Tongue (tissue), 1 donor: ENCODE measurements at regions not wholly inside any gene's neighbourhood (a gene's known extent, or its start where the extent isn't known, plus 50 kb on each side); places are given as distances from the start of the nearest gene placed in this dataset.
"Not testable (repeated sequence)": the region's sequence is repeated elsewhere in the genome, so short reads cannot be mapped to it uniquely, and the experiment has no call there.

Experiments
- DNase-seq: peaks from one replicate; pipeline ENCODE4 v3.0.0-alpha.2; 2015

DNA sequence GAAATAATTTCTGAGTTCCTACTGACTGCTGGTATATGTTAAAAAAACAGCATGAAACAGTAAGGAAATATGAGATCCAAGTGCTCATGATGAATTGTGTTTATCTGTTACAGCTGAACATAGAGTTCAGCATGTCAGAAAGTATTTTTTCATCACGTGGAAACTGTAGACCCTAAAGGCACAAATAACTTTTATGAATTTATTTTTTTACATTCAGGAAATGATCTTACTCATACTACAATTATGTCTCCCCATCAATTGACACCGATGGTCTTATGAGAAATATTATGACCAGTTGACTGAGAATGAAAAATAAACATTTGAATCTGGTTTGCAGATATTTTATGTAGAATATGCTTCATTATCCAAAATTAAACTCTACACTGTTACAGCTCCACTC lies 283.1 kb upstream of the SPANXN4 start:
- no peak for DNase-seq

GRCh38 chrX:142733327-142733726 lies 292.4 kb upstream of the SPANXN4 start:
- no peak for DNase-seq

GRCh38 chrX:142711796-142712290 lies 313.9 kb upstream of the SPANXN4 start:
- DNase-seq, result no peak

DNA sequence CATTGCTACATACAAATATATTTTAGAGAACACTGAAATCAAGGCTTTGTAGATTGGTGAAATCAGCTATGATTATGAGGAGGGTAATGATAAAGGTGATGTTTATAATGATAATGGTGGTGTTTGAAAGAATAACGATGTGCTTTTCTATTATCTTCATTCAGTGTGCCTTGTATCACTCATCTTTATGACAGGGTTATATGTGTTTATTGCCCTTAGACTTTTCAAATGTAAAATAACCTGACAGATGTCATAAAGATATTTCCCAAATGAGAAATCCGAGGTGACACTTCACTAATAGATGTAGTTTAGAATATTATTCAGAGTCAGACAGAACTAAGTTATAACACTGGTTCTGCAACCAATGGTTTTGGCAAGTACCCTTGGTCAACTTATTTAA lies 323.0 kb upstream of the SPANXN4 start:
- DNase-seq, result no peak

- no peak for DNase-seq
Measured at GRCh38 chrX:142688256-142688655, 337.5 kb upstream of the SPANXN4 start.

GRCh38 chrX:142686653-142687283 lies 339.0 kb upstream of the SPANXN4 start:
- DNase-seq, result no peak

- DNase-seq, result no peak
Measured at GRCh38 chrX:142686206-142686605, 339.5 kb upstream of the SPANXN4 start.

GRCh38 chrX:142680038-142680437 lies 345.7 kb upstream of the SPANXN4 start:
- DNase-seq, result no peak

GRCh38 chrX:142671036-142671435 lies 354.7 kb upstream of the SPANXN4 start:
- DNase-seq, result peak; percentile 6

DNA sequence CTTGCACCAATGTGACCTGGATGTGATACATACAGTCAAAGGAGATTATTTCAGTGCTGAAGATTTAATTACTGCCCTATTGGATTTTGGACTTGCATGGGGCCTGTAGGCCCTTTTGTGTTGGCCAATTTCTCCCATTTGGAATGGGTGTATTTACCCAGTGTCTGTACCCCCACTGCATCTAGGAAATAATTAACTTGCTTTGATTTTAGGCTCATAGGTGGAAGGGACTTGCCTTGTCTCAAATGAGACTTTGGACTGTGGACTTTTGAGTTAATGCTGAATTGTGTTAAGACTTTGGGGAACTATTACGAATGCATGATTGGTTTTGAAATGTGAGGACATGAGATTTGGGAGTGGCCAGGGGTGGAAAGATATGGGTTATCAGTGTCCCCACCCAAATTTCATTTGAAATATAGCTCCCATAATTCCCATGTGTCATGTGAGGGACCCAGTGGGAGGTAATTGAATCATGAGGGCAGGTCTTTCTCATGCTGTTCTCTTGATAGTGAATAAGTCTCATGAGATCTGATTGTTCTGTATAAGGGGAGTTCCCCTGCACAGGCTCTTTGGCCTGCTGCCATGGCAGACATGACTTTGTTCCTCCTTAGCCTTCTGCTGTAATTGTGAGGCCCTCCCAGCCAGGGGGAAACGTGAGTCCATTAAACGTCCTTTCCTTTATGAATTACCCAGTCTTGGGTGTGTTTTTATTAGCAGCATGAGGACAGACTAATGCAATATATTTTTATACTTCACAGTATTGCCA lies 362.2 kb upstream of the SPANXN4 start:
- no peak for DNase-seq

- DNase-seq, result no peak
Measured at GRCh38 chrX:142661696-142662095, 364.0 kb upstream of the SPANXN4 start.

DNA sequence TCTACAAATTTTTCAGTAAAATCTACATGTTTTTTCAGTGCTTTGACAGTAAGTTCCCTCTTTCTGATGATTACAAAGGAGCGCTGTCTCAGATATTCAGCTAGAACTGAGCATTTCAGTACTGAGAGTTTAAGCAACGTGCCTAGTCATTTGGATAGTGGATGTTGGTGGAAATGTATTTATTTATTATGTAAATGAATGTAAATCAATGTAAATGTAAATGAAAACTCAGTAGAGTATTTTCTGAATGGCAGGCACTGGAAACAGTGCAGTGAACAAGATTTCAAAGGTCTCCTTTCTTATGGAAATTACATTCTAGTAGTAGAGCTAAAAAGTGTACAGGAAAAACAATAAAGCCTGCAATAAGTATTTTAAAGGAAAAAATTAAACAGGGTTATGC lies 370.2 kb upstream of the SPANXN4 start:
- no peak for DNase-seq

DNA sequence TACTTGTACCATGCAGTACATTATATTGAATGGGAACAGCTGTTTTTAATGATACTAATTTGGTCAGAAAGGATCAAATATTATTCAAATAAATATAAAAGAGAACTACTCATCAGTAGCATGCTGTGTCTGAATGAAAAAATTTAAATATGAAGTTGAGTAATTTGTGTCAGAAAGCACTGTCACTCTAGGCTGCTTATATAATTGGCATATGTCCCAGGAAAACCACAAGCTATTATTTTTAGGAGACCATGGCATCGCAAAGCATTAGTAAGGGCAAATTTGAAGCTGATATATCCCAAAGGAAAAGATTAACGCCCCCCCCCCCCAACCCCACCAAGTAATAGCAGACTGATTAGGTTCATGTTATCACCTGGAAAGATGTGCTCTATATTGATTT lies 388.5 kb upstream of the SPANXN4 start:
- no peak for DNase-seq

DNA sequence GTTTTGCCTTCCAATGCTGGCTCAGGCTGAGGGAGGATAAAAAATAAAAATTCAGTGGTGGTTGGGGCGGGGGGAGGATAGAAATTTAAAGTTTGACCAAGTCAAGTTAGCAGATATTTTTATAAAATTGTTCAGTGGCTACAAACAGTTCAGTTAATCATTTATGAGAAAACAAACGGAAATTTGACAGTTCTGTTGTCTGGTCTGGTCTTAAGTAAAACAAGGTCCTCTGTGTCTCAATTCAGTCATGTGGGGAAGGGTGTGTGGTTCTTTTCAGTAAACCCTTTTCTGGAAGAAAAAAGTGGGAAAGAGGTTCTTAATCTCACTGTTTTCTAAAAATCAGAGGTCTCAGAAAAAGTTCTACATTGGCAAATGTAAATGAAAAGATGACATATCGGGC lies 409.1 kb upstream of the SPANXN4 start:
- DNase-seq, result no peak

GRCh38 chrX:142613403-142613802 lies 408.3 kb upstream of the MAGEC2 start:
- DNase-seq, result no peak

GRCh38 chrX:142606629-142607028 lies 401.5 kb upstream of the MAGEC2 start:
- not testable (repeated sequence) for DNase-seq

GRCh38 chrX:142601792-142602191 lies 396.7 kb upstream of the MAGEC2 start:
- DNase-seq, result no peak

- no peak for DNase-seq
Measured at GRCh38 chrX:142593361-142593862, 388.3 kb upstream of the MAGEC2 start.

DNA sequence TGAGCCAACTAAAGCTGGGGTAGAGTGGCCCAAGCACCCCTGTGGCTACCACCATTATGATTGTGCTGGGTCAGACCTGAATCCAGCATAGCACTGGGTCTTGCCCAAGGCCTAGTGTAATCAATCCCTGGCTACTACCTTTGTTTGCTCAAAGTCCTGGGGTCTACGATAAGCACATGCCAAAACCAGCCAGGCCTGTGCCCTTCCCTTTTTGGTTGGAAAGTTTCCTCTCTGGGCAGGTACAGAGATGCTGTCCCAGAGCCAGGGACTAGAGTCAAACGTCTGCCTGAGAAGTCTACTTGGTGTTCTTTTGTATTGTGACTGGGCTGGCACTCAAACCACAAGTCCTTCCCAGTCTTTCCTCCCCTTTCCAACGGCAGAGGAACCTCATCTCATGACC lies 371.5 kb upstream of the MAGEC2 start:
- no peak for DNase-seq

- DNase-seq, result no peak
Measured at GRCh38 chrX:142549923-142550322, 344.8 kb upstream of the MAGEC2 start.

DNA sequence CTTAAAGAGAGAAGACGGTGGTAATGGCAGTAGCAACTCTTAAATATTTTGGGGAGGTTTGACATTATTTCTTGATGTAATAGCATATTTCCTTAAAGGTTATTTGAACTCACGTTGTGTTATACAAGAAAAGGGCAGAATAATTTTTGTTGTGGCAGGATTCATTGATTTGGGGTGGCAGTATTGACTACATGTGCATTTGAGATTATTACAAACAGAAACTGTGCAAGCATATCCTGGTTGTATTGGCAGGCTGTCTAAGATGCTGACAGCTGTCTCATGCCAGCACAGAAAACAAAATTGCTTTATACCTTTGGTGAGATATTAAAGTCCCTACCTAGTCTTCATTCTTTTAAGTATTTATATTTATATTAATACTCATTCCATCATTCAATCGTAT lies 300.7 kb upstream of the MAGEC2 start:
- no peak for DNase-seq

GRCh38 chrX:142503967-142504643 lies 299.0 kb upstream of the MAGEC2 start:
- DNase-seq, result no peak

DNA sequence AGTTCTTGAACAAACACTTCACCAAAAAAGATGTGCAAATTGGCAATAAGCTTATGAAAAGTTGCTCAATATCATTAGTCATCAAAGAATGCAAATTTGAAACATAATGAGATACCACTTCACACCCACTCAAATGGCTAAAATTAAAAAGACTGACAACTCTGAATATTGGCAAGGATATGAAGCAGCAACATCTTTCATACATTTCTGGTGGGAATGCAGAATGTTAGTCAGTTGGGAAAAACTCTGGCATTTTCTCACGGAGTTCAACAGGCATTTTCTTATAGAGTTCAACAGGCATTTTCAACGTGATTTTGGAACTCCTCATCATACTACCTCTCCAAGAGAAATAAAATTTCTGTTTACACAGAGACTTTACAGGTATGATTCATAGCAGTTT lies 297.4 kb upstream of the MAGEC2 start:
- no peak for DNase-seq
